ENCODE measurements at regions not wholly inside any gene's neighbourhood (a gene's known extent, or its start where the extent isn't known, plus 50 kb on each side); places are given as distances from the start of the nearest gene placed in this dataset.

- DNase-seq (ENCODE audit: missing footprints): no peak
- no peak for ATAC-seq
- intact Hi-C loops (cut with DNase I): no loop called here
These were observed 49.9 kb upstream of the P2RY1 start for GRCh38 chr3:152785051-152785450.

All from Right ventricle myocardium inferior (tissue), 1 donor.